ENCODE measurements at regions not wholly inside any gene's neighbourhood (a gene's known extent, or its start where the extent isn't known, plus 50 kb on each side); places are given as distances from the start of the nearest gene placed in this dataset.

- TF ChIP-seq RAD21 (IDR thresholded peaks at IDR 0.05; ENCODE audit: low read length) (no peak), POLR2A (IDR thresholded peaks at IDR 0.05; ENCODE audit: low read depth, low read length) (no peak), CTCF (conservative IDR thresholded peaks at IDR 0.05; ENCODE audit: low read depth, low read length) (no peak), FOS (IDR thresholded peaks at IDR 0.05; ENCODE audit: low read depth, low read length) (no peak), RCOR1 (IDR thresholded peaks at IDR 0.05; ENCODE audit: insufficient replicate concordance, low read length) (no peak), MAFK (IDR thresholded peaks at IDR 0.05; ENCODE audit: low read depth, low read length) (no peak)
These were observed 76.1 kb downstream of the ISG20 start for GRCh38 chr15:88714782-88715372.

All from IMR-90 (cell line).